H9 (cell line): ENCODE measurements at regions not wholly inside any gene's neighbourhood (a gene's known extent, or its start where the extent isn't known, plus 50 kb on each side); places are given as distances from the start of the nearest gene placed in this dataset.
A peak's percentile ranks its signal among the peaks of the same experiment; 100 is the strongest.
"Not testable (repeated sequence)": the region's sequence is repeated elsewhere in the genome, so short reads cannot be mapped to it uniquely, and the experiment has no call there.

Experiments used
- DNase-seq: peaks from one replicate; pipeline ENCODE4 v3.0.0-alpha.2; 2017
- H2AFZ ChIP-seq: one replicate; pipeline ENCODE4 v1.6.1; 2013; ENCODE audit warnings: mild to moderate bottlenecking, low read length, control low read depth, moderate library complexity
- H2AK5ac ChIP-seq: 2 replicates; pipeline ENCODE4 v1.6.1; 2013; ENCODE audit warnings: low read length, control low read depth, mixed read lengths; ENCODE audit not compliant: insufficient read length
- H2BK120ac ChIP-seq: one replicate; pipeline ENCODE4 v1.6.1; 2013; ENCODE audit warnings: low read depth, mild to moderate bottlenecking, low read length, control low read depth, inconsistent platforms; ENCODE audit not compliant: poor library complexity, severe bottlenecking
- H2BK12ac ChIP-seq: 2 replicates; pipeline ENCODE4 v1.6.1; 2013; ENCODE audit warnings: low read length, control low read depth, mixed read lengths, low read depth; ENCODE audit not compliant: insufficient read length
- H2BK15ac ChIP-seq: 2 replicates; pipeline ENCODE4 v1.6.1; 2013; ENCODE audit warnings: low read depth, low read length, control low read depth
- H2BK20ac ChIP-seq: one replicate; pipeline ENCODE4 v1.6.1; 2013; ENCODE audit warnings: low read depth, mild to moderate bottlenecking, low read length, control low read depth, inconsistent platforms; ENCODE audit not compliant: poor library complexity, severe bottlenecking
- H2BK5ac ChIP-seq: 2 replicates; pipeline ENCODE4 v1.6.1; 2013; ENCODE audit warnings: low read length, control low read depth, mixed read lengths; ENCODE audit not compliant: insufficient read length
- H3K14ac ChIP-seq: 2 replicates; pipeline ENCODE4 v1.6.1; 2013; ENCODE audit warnings: low read length, control low read depth; ENCODE audit not compliant: insufficient read depth
- H3K18ac ChIP-seq: 2 replicates; pipeline ENCODE4 v1.6.1; 2013; ENCODE audit warnings: low read depth, mild to moderate bottlenecking, mixed read lengths, low read length, control low read depth; ENCODE audit not compliant: insufficient read length
- H3K23ac ChIP-seq: 2 replicates; pipeline ENCODE4 v1.6.1; 2013; ENCODE audit warnings: low read length, control low read depth, mixed read lengths, low read depth; ENCODE audit not compliant: insufficient read length
- H3K23me2 ChIP-seq: 2 replicates; pipeline ENCODE4 v1.6.1; 2013; ENCODE audit warnings: low read depth, mild to moderate bottlenecking, mixed read lengths, low read length, control low read depth; ENCODE audit not compliant: insufficient read length, poor library complexity, severe bottlenecking
- H3K27ac ChIP-seq: 2 replicates; pipeline ENCODE4 v1.5.1; 2013; ENCODE audit warnings: low read length, control low read depth, mixed read lengths, low read depth; ENCODE audit not compliant: insufficient read length
- H3K27me3 ChIP-seq: 2 replicates; pipeline ENCODE4 v1.6.1; 2013; ENCODE audit warnings: low read length, control low read depth, inconsistent platforms; ENCODE audit not compliant: insufficient read depth
- H3K4ac ChIP-seq: 2 replicates; pipeline ENCODE4 v1.6.1; 2013; ENCODE audit warnings: low read depth, mild to moderate bottlenecking, control low read depth, inconsistent platforms, low read length, moderate library complexity
- H3K4me1 ChIP-seq: 2 replicates; pipeline ENCODE4 v1.6.1; 2013; ENCODE audit warnings: low read length, control low read depth, inconsistent platforms; ENCODE audit not compliant: insufficient read depth
- H3K4me2 ChIP-seq: 2 replicates; pipeline ENCODE4 v1.6.1; 2013; ENCODE audit warnings: low read length, control low read depth, mixed read lengths; ENCODE audit not compliant: insufficient read length, insufficient read depth
- H3K56ac ChIP-seq: 2 replicates; pipeline ENCODE4 v1.6.1; 2013; ENCODE audit warnings: low read depth, mild to moderate bottlenecking, mixed read lengths, low read length, control low read depth; ENCODE audit not compliant: insufficient read length
- H3K79me1 ChIP-seq: 2 replicates; pipeline ENCODE4 v1.6.1; 2013; ENCODE audit warnings: low read depth, mild to moderate bottlenecking, moderate library complexity, low read length, control low read depth, inconsistent platforms; ENCODE audit not compliant: insufficient read depth, poor library complexity, severe bottlenecking
- H3K79me2 ChIP-seq: 2 replicates; pipeline ENCODE4 v1.6.1; 2013; ENCODE audit warnings: low read length, control low read depth, inconsistent platforms; ENCODE audit not compliant: insufficient read depth
- H3K9ac ChIP-seq: 2 replicates; pipeline ENCODE4 v1.6.1; 2013; ENCODE audit warnings: low read length, control low read depth, mixed read lengths; ENCODE audit not compliant: insufficient read length; ENCODE audit errors: extremely low read depth
- H3K9me3 ChIP-seq: one replicate; pipeline ENCODE4 v1.6.1; 2013; ENCODE audit warnings: low read depth, low read length, inconsistent platforms; ENCODE audit not compliant: control insufficient read depth
- H3T11ph ChIP-seq: one replicate; pipeline ENCODE4 v1.6.1; 2013; ENCODE audit warnings: mild to moderate bottlenecking, low read length, control low read depth, inconsistent platforms
- H4K20me1 ChIP-seq: one replicate; pipeline ENCODE4 v1.6.1; 2013; ENCODE audit not compliant: control insufficient read depth, insufficient read length, insufficient read depth
- H4K5ac ChIP-seq: 2 replicates; pipeline ENCODE4 v1.6.1; 2013; ENCODE audit warnings: low read depth, mild to moderate bottlenecking, mixed read lengths, low read length, control low read depth; ENCODE audit not compliant: insufficient read length
- H4K8ac ChIP-seq: replicated peaks from 2 replicates; pipeline ENCODE4 v1.6.1; 2013; ENCODE audit warnings: low read length, control low read depth, mixed read lengths, low read depth; ENCODE audit not compliant: insufficient read length
- H4K91ac ChIP-seq: 2 replicates; pipeline ENCODE4 v1.6.1; 2013; ENCODE audit warnings: low read depth, mild to moderate bottlenecking, moderate library complexity, mixed read lengths, low read length, control low read depth; ENCODE audit not compliant: insufficient read length
- H3K27ac Mint-ChIP-seq, 3 experiments: 2 replicates in 2 of 3; 3 replicates in 1 of 3; pipeline ENCODE4 v1.8.0; 2020 to 2021; ENCODE audit warnings: mixed read lengths in 3 of 3, mild to moderate bottlenecking in 1 of 3, moderate library complexity in 1 of 3
- H3K27me3 Mint-ChIP-seq: 2 replicates; pipeline ENCODE4 v1.8.0; 2021; ENCODE audit warnings: low read depth, mild to moderate bottlenecking, moderate library complexity, mixed read lengths
- H3K36me3 Mint-ChIP-seq, 3 experiments: 2 replicates in 2 of 3; 3 replicates in 1 of 3; pipeline ENCODE4 v1.8.0; 2020 to 2021; ENCODE audit warnings: low read depth in 3 of 3, mixed read lengths in 3 of 3; ENCODE audit not compliant: insufficient read depth in 1 of 3
- H3K4me1 Mint-ChIP-seq, 2 experiments: 2 replicates each; pipeline ENCODE4 v1.8.0; 2020; ENCODE audit warnings: mixed read lengths in 2 of 2
- H3K4me3 Mint-ChIP-seq, 2 experiments: 2 replicates in 1 of 2; 3 replicates in 1 of 2; pipeline ENCODE4 v1.8.0; 2020 to 2021; ENCODE audit warnings: mild to moderate bottlenecking in 2 of 2, mixed read lengths in 2 of 2, moderate library complexity in 1 of 2
- H3K9me3 Mint-ChIP-seq, 2 experiments: 2 replicates in 1 of 2; 3 replicates in 1 of 2; pipeline ENCODE4 v1.8.0; 2020; ENCODE audit warnings: mild to moderate bottlenecking in 2 of 2, mixed read lengths in 2 of 2, moderate library complexity in 1 of 2
- WGBS: extraction: QIAGEN DNeasy Blood & Tissue Kit; methylation state at CpG from one replicate; pipeline ENCODE4 v1.1.7; 2013; ENCODE audit warnings: missing lambda C conversion rate, low lambda C conversion rate, mixed read lengths; ENCODE audit not compliant: insufficient read length; ENCODE audit errors: extremely low coverage; 5-methylcytosine and 5-hydroxymethylcytosine counted together
- TF ChIP-seq, protein P1 (sequence below): fragments of 200-600 bp; sonication (generic); conservative IDR thresholded peaks from 3 replicates; pipeline ENCODE4 v1.8.0; 2021; ENCODE audit warnings: antibody characterized with exemption, mild to moderate bottlenecking

DNA sequence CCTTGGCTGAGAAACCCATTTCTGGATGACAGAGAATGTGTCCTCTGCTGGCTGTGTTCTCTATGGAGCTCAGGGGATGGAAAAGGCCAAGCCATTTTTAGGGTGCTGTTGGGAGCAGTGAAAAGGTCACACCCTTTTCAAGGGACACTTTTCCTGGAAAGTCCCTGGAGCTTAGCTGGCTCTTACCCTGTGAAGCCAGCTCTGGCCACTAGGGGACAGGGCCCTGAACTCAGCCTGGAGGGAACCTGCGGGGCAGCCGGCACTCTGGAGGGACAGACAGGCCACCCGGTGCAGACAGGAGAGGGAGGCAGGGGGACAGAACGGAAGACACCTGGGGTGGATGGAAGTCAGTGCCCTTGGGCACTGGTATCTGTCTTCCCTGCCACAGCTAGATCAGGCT, 95.3 kb upstream of the ZSCAN2 start:
- not testable (repeated sequence) for H2AFZ ChIP-seq, H3T11ph ChIP-seq, DNase-seq, H2AK5ac ChIP-seq, H3K4me2 ChIP-seq, H3K4me1 Mint-ChIP-seq, H4K5ac ChIP-seq, H3K9me3 Mint-ChIP-seq, H4K91ac ChIP-seq, H2BK15ac ChIP-seq, H3K23ac ChIP-seq, H2BK12ac ChIP-seq, H3K27me3 ChIP-seq, H3K27me3 Mint-ChIP-seq, H4K20me1 ChIP-seq, H3K9me3 ChIP-seq, H3K4me3 Mint-ChIP-seq, H3K4me1 ChIP-seq, H4K8ac ChIP-seq, H3K36me3 Mint-ChIP-seq, H2BK5ac ChIP-seq, H3K79me2 ChIP-seq, H3K27ac Mint-ChIP-seq, H2BK120ac ChIP-seq, H2BK20ac ChIP-seq, H3K79me1 ChIP-seq, H3K9ac ChIP-seq, H3K14ac ChIP-seq, H3K23me2 ChIP-seq, H3K56ac ChIP-seq, H3K18ac ChIP-seq, H3K27ac ChIP-seq, H3K4ac ChIP-seq
- TF ChIP-seq, protein P1, sequence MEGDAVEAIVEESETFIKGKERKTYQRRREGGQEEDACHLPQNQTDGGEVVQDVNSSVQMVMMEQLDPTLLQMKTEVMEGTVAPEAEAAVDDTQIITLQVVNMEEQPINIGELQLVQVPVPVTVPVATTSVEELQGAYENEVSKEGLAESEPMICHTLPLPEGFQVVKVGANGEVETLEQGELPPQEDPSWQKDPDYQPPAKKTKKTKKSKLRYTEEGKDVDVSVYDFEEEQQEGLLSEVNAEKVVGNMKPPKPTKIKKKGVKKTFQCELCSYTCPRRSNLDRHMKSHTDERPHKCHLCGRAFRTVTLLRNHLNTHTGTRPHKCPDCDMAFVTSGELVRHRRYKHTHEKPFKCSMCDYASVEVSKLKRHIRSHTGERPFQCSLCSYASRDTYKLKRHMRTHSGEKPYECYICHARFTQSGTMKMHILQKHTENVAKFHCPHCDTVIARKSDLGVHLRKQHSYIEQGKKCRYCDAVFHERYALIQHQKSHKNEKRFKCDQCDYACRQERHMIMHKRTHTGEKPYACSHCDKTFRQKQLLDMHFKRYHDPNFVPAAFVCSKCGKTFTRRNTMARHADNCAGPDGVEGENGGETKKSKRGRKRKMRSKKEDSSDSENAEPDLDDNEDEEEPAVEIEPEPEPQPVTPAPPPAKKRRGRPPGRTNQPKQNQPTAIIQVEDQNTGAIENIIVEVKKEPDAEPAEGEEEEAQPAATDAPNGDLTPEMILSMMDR, result peak; percentile 47
- WGBS, result no CpG with 5 or more reads among the region's 4 CpGs

DNA sequence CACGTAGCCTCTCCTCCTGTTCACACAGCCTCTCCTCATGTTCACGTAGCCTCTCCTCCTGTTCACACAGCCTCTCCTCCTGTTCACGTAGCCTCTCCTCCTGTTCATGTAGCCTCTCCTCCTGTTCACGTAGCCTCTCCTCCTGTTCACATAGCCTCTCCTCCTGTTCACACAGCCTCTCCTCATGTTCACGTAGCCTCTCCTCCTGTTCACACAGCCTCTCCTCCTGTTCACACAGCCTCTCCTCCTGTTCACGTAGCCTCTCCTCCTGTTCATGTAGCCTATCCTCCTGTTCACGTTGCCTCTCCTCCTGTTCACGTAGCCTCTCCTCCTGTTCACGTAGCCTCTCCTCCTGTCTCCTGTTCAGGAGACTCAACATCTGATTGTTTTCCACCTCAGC, 88.5 kb upstream of the ZSCAN2 start:
- H4K91ac ChIP-seq, H4K20me1 ChIP-seq, H3K18ac ChIP-seq, H3K4me1 ChIP-seq, H3K27ac Mint-ChIP-seq, H3K79me2 ChIP-seq, H3K4me1 Mint-ChIP-seq, H3K79me1 ChIP-seq, H3K14ac ChIP-seq, DNase-seq, H3T11ph ChIP-seq, H2BK20ac ChIP-seq, H3K23ac ChIP-seq, H2BK15ac ChIP-seq, H3K9ac ChIP-seq, H2AK5ac ChIP-seq, H3K9me3 ChIP-seq, H3K56ac ChIP-seq, H3K27ac ChIP-seq, H2BK120ac ChIP-seq, H2BK12ac ChIP-seq, H4K5ac ChIP-seq, H3K4me2 ChIP-seq, H2BK5ac ChIP-seq, H3K27me3 Mint-ChIP-seq, H3K36me3 Mint-ChIP-seq, H3K4ac ChIP-seq, H3K9me3 Mint-ChIP-seq, H3K27me3 ChIP-seq, H4K8ac ChIP-seq, H2AFZ ChIP-seq, H3K23me2 ChIP-seq, H3K4me3 Mint-ChIP-seq: not testable (repeated sequence)
- WGBS, result no CpG with 5 or more reads among the region's 9 CpGs
